Testis (tissue), 2 donors: ENCODE measurements at regions not wholly inside any gene's neighbourhood (a gene's known extent, or its start where the extent isn't known, plus 50 kb on each side); places are given as distances from the start of the nearest gene placed in this dataset.

ENCODE experiments used
- CTCF ChIP-seq, 3 experiments: fragments of 450-650 bp in 2 of 3; fragments of 200-600 bp in 1 of 3; sonication (generic) in 1 of 3; IDR thresholded peaks; one replicate each; pipeline ENCODE4 v1.5.1; 2016 to 2019; ENCODE audit warnings: antibody characterized with exemption in 3 of 3, mild to moderate bottlenecking in 2 of 3, moderate library complexity in 1 of 3
- POLR2A ChIP-seq: fragments of 450-650 bp; IDR thresholded peaks from one replicate; pipeline ENCODE4 v1.6.1; 2017; ENCODE audit warnings: antibody characterized with exemption, mild to moderate bottlenecking, moderate library complexity

GRCh38 chr6:138576313-138576712 is 77.0 kb upstream of the NHSL1 start:
- no peak for TF ChIP-seq CTCF (IDR thresholded peaks at IDR 0.05)
- TF ChIP-seq POLR2A = no peak
